B cell (primary cell): ENCODE measurements at regions not wholly inside any gene's neighbourhood (a gene's known extent, or its start where the extent isn't known, plus 50 kb on each side); places are given as distances from the start of the nearest gene placed in this dataset.

Experiments
- ATAC-seq: fragments of 200-7000 bp; cut with Tn5 transposase; one replicate; pipeline ENCODE4 v1.10.0; 2021; ENCODE audit warnings: low read depth, mild to moderate bottlenecking, moderate number of reproducible peaks, moderate library complexity
- CTCF ChIA-PET: fragments of 350-600 bp; sonication (Branson Sonifier 250); formaldehyde crosslinking; loops from one replicate; lab custom pipeline; 2021; ENCODE audit warnings: antibody characterized with exemption, inconsistent platforms; lab: Charles Lee
- POLR2A ChIA-PET: fragments of 350-600 bp; sonication (Branson Sonifier 250); formaldehyde crosslinking; loops from one replicate; lab custom pipeline; 2021; ENCODE audit warnings: antibody characterized with exemption; lab: Charles Lee
- DNase-seq: peaks from one replicate; pipeline ENCODE4 v3.0.0; 2013
- H2AFZ ChIP-seq: 2 replicates; pipeline ENCODE4 v1.6.1; 2012; ENCODE audit warnings: mild to moderate bottlenecking, low read depth, low read length; ENCODE audit not compliant: insufficient read depth, poor library complexity, severe bottlenecking
- H3K27ac ChIP-seq, 2 donors: 1 replicate in 1 of 2; 2 replicates in 1 of 2; pipeline ENCODE4 v1.5.1; 2012 to 2013; ENCODE audit warnings: low read length in 2 of 2, mild to moderate bottlenecking in 2 of 2, moderate library complexity in 1 of 2
- H3K27me3 ChIP-seq, 4 experiments: fragments of 200-600 bp in 1 of 4; sonication (generic) in 1 of 4; replicated peaks in 1 of 4; 1 replicate in 2 of 4; 2 replicates in 2 of 4; pipeline versions ENCODE4 v1.6.1 to v1.7.0; 2013 to 2016; ENCODE audit warnings: low read length in 3 of 4, mild to moderate bottlenecking in 2 of 4, mixed read lengths in 1 of 4, moderate library complexity in 1 of 4; ENCODE audit not compliant: insufficient read depth in 4 of 4, control insufficient read depth in 3 of 4; ENCODE audit errors: control extremely low read depth in 1 of 4
- H3K36me3 ChIP-seq, 2 experiments: replicated peaks in 1 of 2; 1 replicate in 1 of 2; 2 replicates in 1 of 2; pipeline versions ENCODE4 v1.6.1 to v1.7.1; 2013; ENCODE audit warnings: low read length in 1 of 2; ENCODE audit not compliant: insufficient read depth in 2 of 2, control insufficient read depth in 1 of 2; ENCODE audit errors: control extremely low read depth in 1 of 2, extremely low read depth in 1 of 2
- H3K4me1 ChIP-seq, 2 donors: fragments of 200-600 bp in 1 of 2; sonication (generic) in 1 of 2; 1 replicate in 1 of 2; 2 replicates in 1 of 2; pipeline versions ENCODE4 v1.5.1 to v1.6.1; 2013 to 2017; ENCODE audit warnings: low read length in 2 of 2; ENCODE audit not compliant: control insufficient read depth in 2 of 2, insufficient read depth in 2 of 2
- H3K4me2 ChIP-seq: replicated peaks from 2 replicates; pipeline ENCODE3; 2012; ENCODE audit warnings: mild to moderate bottlenecking, low read depth, low read length; ENCODE audit not compliant: poor library complexity, severe bottlenecking
- H3K4me3 ChIP-seq, 5 experiments: fragments of 200-600 bp in 1 of 5; sonication (generic) in 1 of 5; 1 replicate in 3 of 5; 2 replicates in 2 of 5; pipeline versions ENCODE4 v1.5.1 to v1.7.0; 2011 to 2016; ENCODE audit warnings: low read length in 4 of 5, mild to moderate bottlenecking in 4 of 5, low read depth in 2 of 5, control low read depth in 1 of 5, moderate library complexity in 1 of 5; ENCODE audit not compliant: insufficient read depth in 1 of 5; ENCODE audit errors: control extremely low read depth in 1 of 5, extremely low read depth in 1 of 5
- H3K79me2 ChIP-seq: fragments of 200-600 bp; sonication (generic); one replicate; pipeline ENCODE4 v1.6.0; 2016; ENCODE audit warnings: low read length; ENCODE audit not compliant: control insufficient read depth, insufficient read depth
- H3K9ac ChIP-seq: fragments of 200-600 bp; sonication (generic); 2 replicates; pipeline ENCODE4 v1.6.1; 2017; ENCODE audit warnings: mild to moderate bottlenecking, low read length, moderate library complexity
- H3K9me3 ChIP-seq, 3 donors: one replicate each; pipeline versions ENCODE4 v1.6.1 to v1.7.1; 2013; ENCODE audit warnings: low read length in 2 of 3; ENCODE audit not compliant: control insufficient read depth in 2 of 3, insufficient read depth in 1 of 3; ENCODE audit errors: control extremely low read depth in 1 of 3
- H4K20me1 ChIP-seq: 2 replicates; pipeline ENCODE4 v1.6.0; 2012; ENCODE audit warnings: mild to moderate bottlenecking, low read length; ENCODE audit not compliant: insufficient read depth, control insufficient read depth, poor library complexity, severe bottlenecking
- H3K27ac Mint-ChIP-seq: one replicate; pipeline ENCODE4 v1.8.0; 2021; ENCODE audit warnings: mixed read lengths
- H3K27me3 Mint-ChIP-seq: one replicate; pipeline ENCODE4 v1.8.0; 2021; ENCODE audit warnings: mixed read lengths
- H3K4me1 Mint-ChIP-seq: one replicate; pipeline ENCODE4 v1.8.0; 2021; ENCODE audit warnings: mixed read lengths
- H3K4me3 Mint-ChIP-seq: one replicate; pipeline ENCODE4 v1.8.0; 2021; ENCODE audit warnings: mixed read lengths
- H3K9me3 Mint-ChIP-seq: one replicate; pipeline ENCODE4 v1.8.0; 2022; ENCODE audit warnings: mixed read lengths; ENCODE audit not compliant: insufficient read depth
- CTCF ChIP-seq: fragments of 200-600 bp; IDR thresholded peaks from one replicate; pipeline ENCODE4 v1.8.0; 2022; ENCODE audit warnings: antibody characterized with exemption, mild to moderate bottlenecking
- EZH2 ChIP-seq: IDR thresholded peaks from 2 replicates; pipeline ENCODE4 v1.6.1; 2012; ENCODE audit warnings: borderline replicate concordance, low read depth, mild to moderate bottlenecking, moderate library complexity, low read length; ENCODE audit not compliant: insufficient read depth, poor library complexity, severe bottlenecking
- WGBS: methylation state at CpG from one replicate; pipeline ENCODE4 v1.1.5; 2013; ENCODE audit warnings: missing lambda C conversion rate; ENCODE audit not compliant: insufficient coverage; 5-methylcytosine and 5-hydroxymethylcytosine counted together
- intact Hi-C: fragments of 100-400 bp; cut with micrococcal nuclease; formaldehyde crosslinking; loops from one replicate; pipeline ENCODE4 v1.10.0; 2022

DNA sequence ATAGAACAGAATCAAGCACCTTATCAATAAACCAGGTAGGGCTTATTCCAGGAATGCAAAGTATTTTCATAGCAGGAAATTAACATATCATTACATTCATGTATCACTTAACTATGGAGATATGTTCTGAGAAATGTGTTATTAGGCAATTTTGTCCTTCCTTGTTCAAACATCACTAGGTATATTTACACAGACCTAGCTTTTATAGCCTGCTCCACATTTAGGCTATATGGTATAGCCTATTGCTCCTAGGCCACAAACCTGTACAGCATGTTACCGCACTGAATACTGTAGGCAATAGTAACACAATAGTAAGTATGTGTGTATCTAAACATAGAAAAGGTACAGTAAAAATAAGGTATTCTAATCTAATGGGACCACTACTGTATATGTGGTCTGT lies 82.8 kb upstream of the KCTD1 start:
- no peaks in the 10 kb centered on the region for H3K4me1 ChIP-seq
- ATAC-seq (no peak), DNase-seq (no peak)
- Mint-ChIP-seq H3K9me3 (no peaks in the 10 kb centered on the region), H3K27me3 (peaks cover 27% of the 10 kb centered on the region), H3K27ac (no peak overlapping the region), H3K4me3 (no peak overlapping the region), H3K4me1 (no peaks in the 10 kb centered on the region)
- no peak for TF ChIP-seq EZH2
- no peak for TF ChIP-seq CTCF
- H3K27me3 ChIP-seq, result no peaks in the 10 kb centered on the region
- ChIA-PET CTCF (no interaction called here), POLR2A (no interaction called here)
- no peak overlapping the region for H3K27ac ChIP-seq
- no peak overlapping the region for H2AFZ ChIP-seq
- H3K36me3 ChIP-seq, result no peaks in the 10 kb centered on the region
- H3K9ac ChIP-seq, result no peak overlapping the region
- WGBS, result no CpG with 5 or more reads among the region's 1 CpG
- no peaks in the 10 kb centered on the region for H3K79me2 ChIP-seq
- H3K4me2 ChIP-seq, result no peak overlapping the region
- H3K4me3 ChIP-seq, result no peak overlapping the region
- peaks cover 0 to 4% (median 0%) of the 10 kb centered on the region in 3 donors for H3K9me3 ChIP-seq
- intact Hi-C loops, result no loop called here
- H4K20me1 ChIP-seq, result no peaks in the 10 kb centered on the region

- Histone ChIP-seq H3K36me3 (no peaks in the 10 kb centered on the region), H4K20me1 (no peaks in the 10 kb centered on the region), H3K79me2 (no peaks in the 10 kb centered on the region), H3K27ac (no peak overlapping the region), H3K4me3 (no peak overlapping the region), H2AFZ (no peak overlapping the region), H3K27me3 (no peaks in the 10 kb centered on the region), H3K9ac (no peak overlapping the region), H3K4me1 (no peaks in the 10 kb centered on the region), H3K4me2 (no peak overlapping the region), H3K9me3 (peaks cover 0 to 4% (median 2%) of the 10 kb centered on the region in 3 donors)
- no peak for DNase-seq
- peaks cover 3% of the 10 kb centered on the region for H3K9me3 Mint-ChIP-seq
- intact Hi-C loops, result no loop called here
- H3K4me3 Mint-ChIP-seq, result no peak overlapping the region
- no peak overlapping the region for H3K27ac Mint-ChIP-seq
- 91% methylated on average over 3 of the region's 4 CpGs for WGBS
- CTCF ChIA-PET, result no interaction called here
- POLR2A ChIA-PET, result no interaction called here
- peaks cover 22% of the 10 kb centered on the region for H3K27me3 Mint-ChIP-seq
- H3K4me1 Mint-ChIP-seq, result no peaks in the 10 kb centered on the region
- TF ChIP-seq EZH2 (no peak), CTCF (no peak)
- ATAC-seq, result no peak
Observed at GRCh38 chr18:26630596-26630995, 82.2 kb upstream of the KCTD1 start.
